ACC112 (cell line): ENCODE measurements at regions not wholly inside any gene's neighbourhood (a gene's known extent, or its start where the extent isn't known, plus 50 kb on each side); places are given as distances from the start of the nearest gene placed in this dataset.

Experiments used
- H2AFZ ChIP-seq: fragments of 200-600 bp; sonication (generic); one replicate; pipeline ENCODE4 v1.6.0; 2017; ENCODE audit warnings: antibody characterized with exemption, low read length; ENCODE audit not compliant: unreplicated experiment
- H3K27ac ChIP-seq: fragments of 200-600 bp; sonication (generic); 2 replicates; pipeline ENCODE4 v1.5.1; 2014; ENCODE audit warnings: low read depth, mild to moderate bottlenecking, antibody characterized with exemption, low read length, moderate library complexity
- H3K27me3 ChIP-seq: fragments of 200-600 bp; sonication (generic); 2 replicates; pipeline ENCODE4 v1.6.1; 2014; ENCODE audit warnings: mild to moderate bottlenecking, antibody characterized with exemption, low read length, moderate library complexity, mixed read lengths; ENCODE audit not compliant: insufficient read depth
- H3K36me3 ChIP-seq: fragments of 200-600 bp; sonication (generic); 2 replicates; pipeline ENCODE4 v1.6.1; 2016; ENCODE audit warnings: mild to moderate bottlenecking, antibody characterized with exemption, low read length, moderate library complexity, mixed read lengths; ENCODE audit not compliant: insufficient read depth
- H3K4me1 ChIP-seq: fragments of 200-600 bp; sonication (generic); one replicate; pipeline ENCODE4 v1.6.1; 2016; ENCODE audit warnings: low read length, mixed read lengths; ENCODE audit not compliant: insufficient read depth, unreplicated experiment, control insufficient read depth
- H3K4me3 ChIP-seq: fragments of 200-600 bp; sonication (generic); 2 replicates; pipeline ENCODE4 v1.5.1; 2014; ENCODE audit warnings: mild to moderate bottlenecking, low read depth, low read length
- H3K79me2 ChIP-seq: fragments of 200-600 bp; sonication (generic); one replicate; pipeline ENCODE4 v1.6.0; 2016; ENCODE audit warnings: low read length; ENCODE audit not compliant: control insufficient read depth, unreplicated experiment, insufficient read depth

GRCh38 chr4:24736066-24736465, 59.3 kb upstream of the SOD3 start:
- H3K79me2 ChIP-seq: no peaks in the 10 kb centered on the region
- no peak overlapping the region for H3K4me3 ChIP-seq
- no peak overlapping the region for H2AFZ ChIP-seq
- no peaks in the 10 kb centered on the region for H3K36me3 ChIP-seq
- no peak overlapping the region for H3K27ac ChIP-seq
- no peaks in the 10 kb centered on the region for H3K27me3 ChIP-seq
- H3K4me1 ChIP-seq: no peaks in the 10 kb centered on the region

DNA sequence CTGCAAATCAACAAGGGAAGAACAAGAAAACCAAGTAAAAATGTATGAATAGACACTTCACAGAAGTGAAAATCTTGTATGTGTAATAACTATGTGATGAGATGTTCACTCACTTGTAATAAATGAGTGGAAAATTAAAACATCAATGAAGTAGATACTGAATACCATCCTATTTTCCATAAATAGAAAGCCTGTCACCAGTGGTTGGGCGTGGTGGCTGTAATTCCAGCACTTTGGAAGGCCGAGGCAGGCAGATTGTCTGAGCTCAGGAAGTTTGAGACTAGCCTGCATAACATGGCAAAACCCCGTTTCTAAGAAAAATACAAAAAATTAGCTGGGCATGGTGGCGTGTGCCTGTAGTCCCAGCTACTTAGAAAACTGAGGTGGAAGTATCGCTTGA, 53.5 kb upstream of the SOD3 start:
- H3K36me3 ChIP-seq: no peaks in the 10 kb centered on the region
- no peaks in the 10 kb centered on the region for H3K79me2 ChIP-seq
- H3K27ac ChIP-seq: no peak overlapping the region
- H3K27me3 ChIP-seq: no peaks in the 10 kb centered on the region
- no peak overlapping the region for H3K4me3 ChIP-seq
- H3K4me1 ChIP-seq: no peaks in the 10 kb centered on the region
- no peak overlapping the region for H2AFZ ChIP-seq

DNA sequence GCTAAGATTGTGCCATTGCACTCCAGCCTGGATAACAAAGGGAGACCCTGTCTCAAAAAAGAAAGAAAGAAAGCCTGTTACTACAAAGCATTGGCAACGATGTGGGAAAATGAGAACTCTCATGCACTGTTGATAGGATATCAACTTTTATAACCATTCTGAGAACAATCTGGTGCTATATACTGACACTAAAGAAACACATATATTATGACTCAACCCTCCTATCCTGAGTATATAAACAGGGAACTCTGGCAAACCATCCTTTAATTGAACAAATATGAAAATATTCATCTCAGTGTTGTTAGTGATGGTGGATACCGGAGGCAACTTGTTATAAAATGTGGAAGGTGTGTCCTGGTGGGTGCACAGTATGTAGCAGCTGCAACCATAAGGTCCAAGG, 53.0 kb upstream of the SOD3 start:
- H3K79me2 ChIP-seq: no peaks in the 10 kb centered on the region
- H3K27me3 ChIP-seq: no peaks in the 10 kb centered on the region
- no peaks in the 10 kb centered on the region for H3K4me1 ChIP-seq
- H3K4me3 ChIP-seq: no peak overlapping the region
- H2AFZ ChIP-seq: no peak overlapping the region
- no peak overlapping the region for H3K27ac ChIP-seq
- H3K36me3 ChIP-seq: no peaks in the 10 kb centered on the region

DNA sequence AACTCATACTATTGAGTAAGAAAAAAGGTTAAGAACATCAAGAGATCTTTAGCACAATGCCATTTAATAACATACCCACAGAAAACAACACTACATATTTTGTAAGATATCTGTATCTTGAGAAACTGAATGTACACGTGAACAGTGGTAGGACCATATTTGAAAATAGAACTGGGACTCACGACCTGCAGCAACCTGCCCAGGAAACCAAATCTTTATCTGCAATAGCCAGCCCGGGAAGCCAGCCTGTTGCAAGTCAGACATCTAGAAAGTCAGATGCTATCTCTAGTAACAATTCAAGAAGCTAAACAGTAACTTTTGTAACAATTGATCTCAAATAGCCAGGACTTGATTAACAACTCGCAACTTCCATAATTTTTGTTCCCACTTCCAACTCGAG, 52.6 kb upstream of the SOD3 start:
- H3K36me3 ChIP-seq: no peaks in the 10 kb centered on the region
- H2AFZ ChIP-seq: no peak overlapping the region
- H3K4me3 ChIP-seq: no peak overlapping the region
- no peaks in the 10 kb centered on the region for H3K79me2 ChIP-seq
- no peaks in the 10 kb centered on the region for H3K27me3 ChIP-seq
- no peak overlapping the region for H3K27ac ChIP-seq
- no peaks in the 10 kb centered on the region for H3K4me1 ChIP-seq

GRCh38 chr4:24743206-24743605, 52.2 kb upstream of the SOD3 start:
- no peaks in the 10 kb centered on the region for H3K4me1 ChIP-seq
- H2AFZ ChIP-seq: no peak overlapping the region
- no peaks in the 10 kb centered on the region for H3K36me3 ChIP-seq
- H3K4me3 ChIP-seq: no peak overlapping the region
- no peak overlapping the region for H3K27ac ChIP-seq
- no peaks in the 10 kb centered on the region for H3K79me2 ChIP-seq
- no peaks in the 10 kb centered on the region for H3K27me3 ChIP-seq

DNA sequence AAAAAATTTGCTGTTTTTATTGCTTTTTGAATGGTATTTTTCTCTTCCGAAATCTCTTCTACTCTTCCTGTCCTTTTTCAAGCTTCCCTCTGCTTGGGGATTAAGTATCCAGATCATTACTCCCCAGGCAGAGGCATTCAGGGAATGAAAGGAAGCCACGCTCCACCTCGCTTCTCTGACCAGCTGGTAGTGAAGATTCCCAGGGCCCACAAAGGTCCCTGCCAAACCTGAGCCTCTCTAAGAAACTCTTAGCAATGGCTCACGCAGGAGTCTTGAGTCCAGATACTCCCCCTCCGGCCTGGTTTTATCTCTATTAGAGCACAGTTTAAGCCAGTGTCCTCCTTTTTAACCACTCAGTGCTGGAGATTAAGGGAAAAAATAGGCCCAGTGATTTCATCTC, 51.4 kb upstream of the SOD3 start:
- Histone ChIP-seq H2AFZ (no peak overlapping the region), H3K36me3 (no peaks in the 10 kb centered on the region), H3K27ac (no peak overlapping the region), H3K4me3 (no peak overlapping the region), H3K4me1 (no peaks in the 10 kb centered on the region), H3K79me2 (no peaks in the 10 kb centered on the region), H3K27me3 (no peaks in the 10 kb centered on the region)

DNA sequence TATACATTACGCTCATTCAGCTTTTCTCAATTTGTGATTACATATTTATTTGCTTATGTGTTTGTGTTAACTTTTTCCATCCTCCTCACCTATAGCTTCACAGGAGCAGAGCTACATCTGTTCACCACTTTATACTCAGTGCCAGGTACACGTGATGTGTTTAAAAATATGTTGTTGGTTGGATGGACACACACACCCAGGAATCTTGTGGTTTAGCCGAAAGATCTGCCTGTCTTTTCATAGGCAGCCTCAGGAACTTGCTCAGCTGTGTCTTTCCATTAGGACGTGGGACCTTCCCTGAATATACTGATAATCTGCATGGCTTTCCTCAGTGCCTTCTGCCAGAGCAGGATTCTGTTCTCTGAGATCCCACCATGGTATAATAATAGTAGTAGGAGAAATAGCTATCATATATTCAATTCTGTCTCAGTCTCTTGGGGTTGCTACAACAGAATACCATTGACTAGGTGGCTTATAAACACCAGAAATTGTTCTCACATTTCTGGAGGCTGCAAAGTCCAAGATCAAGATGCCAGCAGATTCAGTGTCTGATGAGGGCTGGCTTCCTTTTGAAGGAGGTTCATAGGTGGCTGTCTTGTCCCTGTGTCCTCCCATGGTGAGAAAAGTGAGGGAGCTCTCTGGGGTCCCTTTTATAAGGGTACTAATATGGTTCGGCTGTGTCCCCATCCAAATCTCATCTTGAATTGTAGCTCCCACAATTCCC, 50.0 kb upstream of the SOD3 start:
- Histone ChIP-seq H3K4me3 (no peak overlapping the region), H3K27me3 (no peaks in the 10 kb centered on the region), H3K36me3 (no peaks in the 10 kb centered on the region), H3K79me2 (no peaks in the 10 kb centered on the region), H3K4me1 (no peaks in the 10 kb centered on the region), H2AFZ (no peak overlapping the region), H3K27ac (no peak overlapping the region)
